GM12878 (cell line): ENCODE measurements at regions not wholly inside any gene's neighbourhood (a gene's known extent, or its start where the extent isn't known, plus 50 kb on each side); places are given as distances from the start of the nearest gene placed in this dataset.

Source experiments
- ATAC-seq: fragments of 200-7000 bp; cut with Tn5 transposase; 3 replicates; pipeline ENCODE4 v1.9.1; 2020; ENCODE audit warnings: mild to moderate bottlenecking, moderate library complexity
- BruUV-seq: library from RNA; stranded (reverse); fragments of 400-500 nt; replicated peaks from 2 replicates; lab custom pipeline; 2021; lab: Mats Ljungman, UMichigan
- CTCF ChIA-PET: fragments of 300-600 bp; sonication (Branson Sonifier 250); formaldehyde crosslinking; extraction: SDS; loops from one replicate; lab custom pipeline; 2021; ENCODE audit warnings: inconsistent platforms; lab: Yijun Ruan, JAX
- POLR2A ChIA-PET: fragments of 350-600 bp; formaldehyde crosslinking; extraction: SDS; loops from one replicate; lab custom pipeline; 2021; ENCODE audit warnings: inconsistent platforms; lab: Charles Lee
- RAD21 ChIA-PET: fragments of 300-600 bp; sonication (Branson Sonifier 250); formaldehyde crosslinking; loops from one replicate; lab custom pipeline; 2023; ENCODE audit warnings: antibody characterized with exemption; ENCODE audit not compliant: unreplicated experiment; lab: Charles Lee
- SMC1A ChIA-PET: fragments of 300-600 bp; sonication (Branson Sonifier 250); formaldehyde crosslinking; loops from one replicate; lab custom pipeline; 2023; ENCODE audit not compliant: unreplicated experiment, uncharacterized antibody; lab: Charles Lee
- DNase-seq: peaks from one replicate; pipeline ENCODE4 v3.0.0-alpha.2; 2011; ENCODE audit warnings: low read depth, low spot score
- FAIRE-seq: peaks from 3 replicates; lab custom pipeline; 2011; peaks lifted over from hg19 to GRCh38; lab: Jason Lieb, UNC
- H2AFZ ChIP-seq: 2 replicates; pipeline ENCODE4 v1.6.0; 2011; ENCODE audit warnings: low read depth, low read length, control low read depth; ENCODE audit not compliant: control insufficient read depth
- H3K27ac ChIP-seq: 2 replicates; pipeline ENCODE4 v1.5.1; 2011; ENCODE audit warnings: control low read depth; ENCODE audit not compliant: control insufficient read depth, insufficient read depth
- H3K27me3 ChIP-seq, 2 experiments: replicated peaks in 1 of 2; 2 replicates each; pipeline versions ENCODE4 v1.6.0 to v1.6.1; 2011; ENCODE audit warnings: low read length in 1 of 2; ENCODE audit not compliant: control insufficient read depth in 2 of 2, insufficient read depth in 2 of 2
- H3K36me3 ChIP-seq, 2 experiments: 2 replicates each; pipeline ENCODE4 v1.5.1; 2011; ENCODE audit warnings: low read length in 1 of 2; ENCODE audit not compliant: control insufficient read depth in 2 of 2, insufficient read depth in 2 of 2
- H3K4me1 ChIP-seq: 2 replicates; pipeline ENCODE4 v1.6.1; 2011; ENCODE audit warnings: mild to moderate bottlenecking, low read length, moderate library complexity, mixed read lengths; ENCODE audit not compliant: control insufficient read depth, insufficient read depth
- H3K4me2 ChIP-seq: 2 replicates; pipeline ENCODE4 v1.6.0; 2011; ENCODE audit warnings: control low read depth; ENCODE audit not compliant: control insufficient read depth, insufficient read depth
- H3K4me3 ChIP-seq: fragments of 200-600 bp; sonication (generic); 2 replicates; pipeline ENCODE4 v1.5.1; 2016
- H3K79me2 ChIP-seq: 2 replicates; pipeline ENCODE4 v1.6.0; 2011; ENCODE audit warnings: low read length; ENCODE audit not compliant: control insufficient read depth, insufficient read depth
- H3K9ac ChIP-seq: 2 replicates; pipeline ENCODE4 v1.8.0; 2011; ENCODE audit warnings: low read length, control low read depth, mixed read lengths; ENCODE audit not compliant: control insufficient read depth, insufficient read depth
- H3K9me3 ChIP-seq: replicated peaks from 3 replicates; pipeline ENCODE4 v1.5.1; 2011; ENCODE audit warnings: mild to moderate bottlenecking, low read length; ENCODE audit not compliant: control insufficient read depth, insufficient read depth
- H4K20me1 ChIP-seq: 2 replicates; pipeline ENCODE4 v1.6.0; 2011; ENCODE audit not compliant: control insufficient read depth, insufficient read depth
- CBFB ChIP-seq: IDR thresholded peaks from 2 replicates; pipeline ENCODE4 v1.6.1; 2016; ENCODE audit warnings: antibody characterized with exemption, low read depth
- DPF2 ChIP-seq: fragments of 450-650 bp; IDR thresholded peaks from 2 replicates; pipeline ENCODE4 v1.6.1; 2017; ENCODE audit warnings: mild to moderate bottlenecking
- MTA2 ChIP-seq: fragments of 450-650 bp; IDR thresholded peaks from 2 replicates; pipeline ENCODE4 v1.6.1; 2016; ENCODE audit warnings: low read depth, mild to moderate bottlenecking, moderate library complexity
- MYB ChIP-seq: fragments of 150-350 bp; IDR thresholded peaks from 2 replicates; pipeline ENCODE4 v1.6.1; 2014; ENCODE audit warnings: mild to moderate bottlenecking, low read depth, low read length, borderline replicate concordance
- NBN ChIP-seq: fragments of 450-650 bp; IDR thresholded peaks from 2 replicates; pipeline ENCODE4 v1.6.1; 2016
- POLR2AphosphoS2 ChIP-seq: IDR thresholded peaks from 2 replicates; pipeline ENCODE4 v1.6.1; 2011; ENCODE audit warnings: low read depth, mild to moderate bottlenecking, low read length, improper control_type of control experiment, moderate library complexity
- POU2F2 ChIP-seq: IDR thresholded peaks from 3 replicates; pipeline ENCODE4 v1.6.1; 2011; ENCODE audit warnings: low read depth, mild to moderate bottlenecking, low read length, borderline replicate concordance
- RB1 ChIP-seq: fragments of 450-650 bp; formaldehyde crosslinking; IDR thresholded peaks from 2 replicates; pipeline ENCODE4 v1.6.1; 2017; ENCODE audit warnings: mild to moderate bottlenecking, borderline replicate concordance
- SRF ChIP-seq, 2 experiments: IDR thresholded peaks; 2 replicates each; pipeline ENCODE4 v1.6.1; 2011; ENCODE audit warnings: low read depth in 2 of 2, low read length in 2 of 2, mild to moderate bottlenecking in 1 of 2, moderate library complexity in 1 of 2
- ZNF207 ChIP-seq: fragments of 450-650 bp; IDR thresholded peaks from 2 replicates; pipeline ENCODE4 v1.6.1; 2014; ENCODE audit warnings: antibody characterized with exemption, mild to moderate bottlenecking, borderline replicate concordance
- ZNF622 ChIP-seq: fragments of 450-650 bp; IDR thresholded peaks from 2 replicates; pipeline ENCODE4 v1.6.1; 2017; ENCODE audit warnings: mild to moderate bottlenecking, inconsistent platforms
- WGBS: methylation state at CpG from one replicate; pipeline ENCODE4 v1.1.6; 2016; ENCODE audit warnings: low lambda C conversion rate; ENCODE audit not compliant: insufficient replicate concordance, insufficient coverage; ENCODE audit errors: missing lambda C conversion rate; 5-methylcytosine and 5-hydroxymethylcytosine counted together
- in situ Hi-C: fragments of 300-500 bp; cut with MboI; formaldehyde crosslinking; loops from 9 replicates; pipeline ENCODE4 v1.14.3; 2018; ENCODE audit warnings: mixed read lengths
- intact Hi-C: fragments of 100-400 bp; cut with micrococcal nuclease; formaldehyde crosslinking; loops from one replicate; pipeline ENCODE4 v1.14.2; 2022; ENCODE audit not compliant: unreplicated experiment
- TF ChIP-seq, protein P1 (sequence below): IDR thresholded peaks from 2 replicates; pipeline ENCODE4 v1.6.1; 2012; ENCODE audit warnings: low read depth, low read length, improper control_type of control experiment
- TF ChIP-seq, protein P2 (sequence below): fragments of 450-650 bp; IDR thresholded peaks from 2 replicates; pipeline ENCODE4 v1.6.1; 2017; ENCODE audit warnings: antibody characterized with exemption, mild to moderate bottlenecking, moderate library complexity
- TF ChIP-seq, protein P3 (sequence below): IDR thresholded peaks from 2 replicates; pipeline ENCODE4 v1.6.1; 2012; ENCODE audit warnings: low read depth, low read length, improper control_type of control experiment
- TF ChIP-seq, protein P4 (sequence below): fragments of 450-650 bp; IDR thresholded peaks from 2 replicates; pipeline ENCODE4 v1.6.1; 2017; ENCODE audit warnings: mild to moderate bottlenecking, low read depth, inconsistent platforms; ENCODE audit not compliant: poor library complexity, severe bottlenecking

DNA sequence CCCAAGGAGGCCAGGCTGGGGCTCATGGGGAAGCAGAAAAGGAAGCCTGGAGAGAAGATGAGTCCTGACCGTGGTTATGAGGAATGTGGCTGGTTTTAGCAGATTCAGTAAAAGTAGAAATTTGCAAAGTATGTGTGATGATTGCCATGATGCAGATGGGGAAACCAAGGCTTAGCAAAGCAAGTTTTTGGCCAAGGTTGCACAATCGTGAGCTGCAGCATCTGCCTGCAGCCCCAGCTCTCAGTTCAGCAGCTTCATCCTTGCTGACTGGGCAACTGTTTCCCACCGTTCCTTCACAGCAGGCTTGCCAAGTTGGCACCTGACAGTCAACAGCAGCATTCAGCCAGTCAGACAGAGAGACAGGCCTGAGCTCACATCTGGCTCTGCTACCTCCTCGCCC lies 656.7 kb downstream of the MED13L start (continued):
- TF ChIP-seq, protein P1, sequence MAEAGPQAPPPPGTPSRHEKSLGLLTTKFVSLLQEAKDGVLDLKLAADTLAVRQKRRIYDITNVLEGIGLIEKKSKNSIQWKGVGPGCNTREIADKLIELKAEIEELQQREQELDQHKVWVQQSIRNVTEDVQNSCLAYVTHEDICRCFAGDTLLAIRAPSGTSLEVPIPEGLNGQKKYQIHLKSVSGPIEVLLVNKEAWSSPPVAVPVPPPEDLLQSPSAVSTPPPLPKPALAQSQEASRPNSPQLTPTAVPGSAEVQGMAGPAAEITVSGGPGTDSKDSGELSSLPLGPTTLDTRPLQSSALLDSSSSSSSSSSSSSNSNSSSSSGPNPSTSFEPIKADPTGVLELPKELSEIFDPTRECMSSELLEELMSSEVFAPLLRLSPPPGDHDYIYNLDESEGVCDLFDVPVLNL: no peak
- no peak for TF ChIP-seq SRF (IDR thresholded peaks at IDR 0.05; ENCODE audit: low read depth in 2 of 2, low read length in 2 of 2)
- no peak for TF ChIP-seq ZNF207

- POLR2A ChIA-PET: no interaction called here
- intact Hi-C loops: no loop called here
- TF ChIP-seq, protein P2, sequence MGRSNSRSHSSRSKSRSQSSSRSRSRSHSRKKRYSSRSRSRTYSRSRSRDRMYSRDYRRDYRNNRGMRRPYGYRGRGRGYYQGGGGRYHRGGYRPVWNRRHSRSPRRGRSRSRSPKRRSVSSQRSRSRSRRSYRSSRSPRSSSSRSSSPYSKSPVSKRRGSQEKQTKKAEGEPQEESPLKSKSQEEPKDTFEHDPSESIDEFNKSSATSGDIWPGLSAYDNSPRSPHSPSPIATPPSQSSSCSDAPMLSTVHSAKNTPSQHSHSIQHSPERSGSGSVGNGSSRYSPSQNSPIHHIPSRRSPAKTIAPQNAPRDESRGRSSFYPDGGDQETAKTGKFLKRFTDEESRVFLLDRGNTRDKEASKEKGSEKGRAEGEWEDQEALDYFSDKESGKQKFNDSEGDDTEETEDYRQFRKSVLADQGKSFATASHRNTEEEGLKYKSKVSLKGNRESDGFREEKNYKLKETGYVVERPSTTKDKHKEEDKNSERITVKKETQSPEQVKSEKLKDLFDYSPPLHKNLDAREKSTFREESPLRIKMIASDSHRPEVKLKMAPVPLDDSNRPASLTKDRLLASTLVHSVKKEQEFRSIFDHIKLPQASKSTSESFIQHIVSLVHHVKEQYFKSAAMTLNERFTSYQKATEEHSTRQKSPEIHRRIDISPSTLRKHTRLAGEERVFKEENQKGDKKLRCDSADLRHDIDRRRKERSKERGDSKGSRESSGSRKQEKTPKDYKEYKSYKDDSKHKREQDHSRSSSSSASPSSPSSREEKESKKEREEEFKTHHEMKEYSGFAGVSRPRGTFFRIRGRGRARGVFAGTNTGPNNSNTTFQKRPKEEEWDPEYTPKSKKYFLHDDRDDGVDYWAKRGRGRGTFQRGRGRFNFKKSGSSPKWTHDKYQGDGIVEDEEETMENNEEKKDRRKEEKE: no peak
- TF ChIP-seq DPF2: no peak
- no peak for TF ChIP-seq ZNF622
- TF ChIP-seq, protein P3, sequence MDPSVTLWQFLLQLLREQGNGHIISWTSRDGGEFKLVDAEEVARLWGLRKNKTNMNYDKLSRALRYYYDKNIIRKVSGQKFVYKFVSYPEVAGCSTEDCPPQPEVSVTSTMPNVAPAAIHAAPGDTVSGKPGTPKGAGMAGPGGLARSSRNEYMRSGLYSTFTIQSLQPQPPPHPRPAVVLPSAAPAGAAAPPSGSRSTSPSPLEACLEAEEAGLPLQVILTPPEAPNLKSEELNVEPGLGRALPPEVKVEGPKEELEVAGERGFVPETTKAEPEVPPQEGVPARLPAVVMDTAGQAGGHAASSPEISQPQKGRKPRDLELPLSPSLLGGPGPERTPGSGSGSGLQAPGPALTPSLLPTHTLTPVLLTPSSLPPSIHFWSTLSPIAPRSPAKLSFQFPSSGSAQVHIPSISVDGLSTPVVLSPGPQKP: no peak
- no peak for TF ChIP-seq MTA2
- TF ChIP-seq, protein P4, sequence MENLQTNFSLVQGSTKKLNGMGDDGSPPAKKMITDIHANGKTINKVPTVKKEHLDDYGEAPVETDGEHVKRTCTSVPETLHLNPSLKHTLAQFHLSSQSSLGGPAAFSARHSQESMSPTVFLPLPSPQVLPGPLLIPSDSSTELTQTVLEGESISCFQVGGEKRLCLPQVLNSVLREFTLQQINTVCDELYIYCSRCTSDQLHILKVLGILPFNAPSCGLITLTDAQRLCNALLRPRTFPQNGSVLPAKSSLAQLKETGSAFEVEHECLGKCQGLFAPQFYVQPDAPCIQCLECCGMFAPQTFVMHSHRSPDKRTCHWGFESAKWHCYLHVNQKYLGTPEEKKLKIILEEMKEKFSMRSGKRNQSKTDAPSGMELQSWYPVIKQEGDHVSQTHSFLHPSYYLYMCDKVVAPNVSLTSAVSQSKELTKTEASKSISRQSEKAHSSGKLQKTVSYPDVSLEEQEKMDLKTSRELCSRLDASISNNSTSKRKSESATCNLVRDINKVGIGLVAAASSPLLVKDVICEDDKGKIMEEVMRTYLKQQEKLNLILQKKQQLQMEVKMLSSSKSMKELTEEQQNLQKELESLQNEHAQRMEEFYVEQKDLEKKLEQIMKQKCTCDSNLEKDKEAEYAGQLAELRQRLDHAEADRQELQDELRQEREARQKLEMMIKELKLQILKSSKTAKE: no peak
- no peak for TF ChIP-seq NBN
- no peak for TF ChIP-seq RB1
- TF ChIP-seq CBFB: no peak
- no peak for TF ChIP-seq POLR2AphosphoS2
- no peak for TF ChIP-seq POU2F2
- TF ChIP-seq MYB: no peak
- CTCF ChIA-PET: no interaction called here
- 3% methylated on average over 3 of the region's 3 CpGs for WGBS
- H3K27me3 ChIP-seq: no peaks in the 10 kb centered on the region
- H3K27ac ChIP-seq: no peak overlapping the region
- no peaks in the 10 kb centered on the region for H4K20me1 ChIP-seq
- DNase-seq (no peak), ATAC-seq (no peak), FAIRE-seq (no peak)
- no peak overlapping the region for H3K9ac ChIP-seq
- no peaks in the 10 kb centered on the region; the same call in 2 of the 3 replicates for H3K9me3 ChIP-seq
- no peak overlapping the region for H2AFZ ChIP-seq
- no peaks in the 10 kb centered on the region for H3K36me3 ChIP-seq
- no peaks in the 10 kb centered on the region for H3K4me1 ChIP-seq
- RAD21 ChIA-PET: no interaction called here
- H3K79me2 ChIP-seq: no peaks in the 10 kb centered on the region
- H3K4me3 ChIP-seq: no peak overlapping the region
- in situ Hi-C loops: no loop called here
- SMC1A ChIA-PET: no interaction called here
- H3K4me2 ChIP-seq: no peak overlapping the region
- no TSS peak for BruUV-seq
Observed at GRCh38 chr12:115619889-115620288, 657.6 kb downstream of the MED13L start.
